ENCODE measurements at regions not wholly inside any gene's neighbourhood (a gene's known extent, or its start where the extent isn't known, plus 50 kb on each side); places are given as distances from the start of the nearest gene placed in this dataset.

DNA sequence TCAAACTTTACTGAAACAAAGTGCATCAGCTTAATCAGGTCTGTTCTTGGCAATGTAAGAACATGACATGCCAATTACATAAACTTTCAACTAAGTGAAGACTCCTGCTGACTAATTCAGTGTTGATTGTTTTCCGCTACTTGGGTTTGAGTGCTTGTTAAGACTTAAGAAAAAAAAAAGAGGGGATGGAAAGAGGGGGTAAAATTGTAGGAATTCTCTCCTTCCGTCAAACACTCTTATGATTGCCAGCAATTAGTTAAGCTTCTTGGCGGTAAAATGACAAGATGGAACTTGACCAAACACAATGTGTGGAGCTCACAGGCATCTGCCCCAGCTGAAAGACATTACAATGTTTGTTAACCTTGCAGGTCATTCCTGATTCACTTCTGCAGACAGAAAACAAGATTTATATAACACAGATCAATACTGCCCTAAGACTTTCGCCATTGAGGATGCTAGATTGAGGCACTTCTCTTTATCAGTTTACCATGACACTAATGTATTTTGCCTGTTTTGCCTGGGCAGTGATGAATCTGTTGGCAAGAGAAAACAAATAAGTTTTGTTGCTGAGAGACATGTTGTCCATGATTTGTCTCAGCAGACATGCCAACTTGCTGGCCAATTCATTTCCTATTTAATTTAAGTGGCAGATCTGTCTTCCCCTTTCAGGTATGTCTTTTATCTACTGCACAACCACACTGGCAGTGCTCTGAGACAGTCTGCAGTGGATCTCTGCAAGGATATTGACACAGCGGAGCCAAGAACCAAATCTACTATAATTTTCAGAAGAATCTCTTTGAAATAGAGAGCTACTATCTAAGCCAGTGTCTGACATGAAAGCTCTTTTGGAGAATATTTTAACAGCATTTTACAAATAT, 410.0 kb upstream of the KCNH7 start:
- TF ChIP-seq, protein P1, sequence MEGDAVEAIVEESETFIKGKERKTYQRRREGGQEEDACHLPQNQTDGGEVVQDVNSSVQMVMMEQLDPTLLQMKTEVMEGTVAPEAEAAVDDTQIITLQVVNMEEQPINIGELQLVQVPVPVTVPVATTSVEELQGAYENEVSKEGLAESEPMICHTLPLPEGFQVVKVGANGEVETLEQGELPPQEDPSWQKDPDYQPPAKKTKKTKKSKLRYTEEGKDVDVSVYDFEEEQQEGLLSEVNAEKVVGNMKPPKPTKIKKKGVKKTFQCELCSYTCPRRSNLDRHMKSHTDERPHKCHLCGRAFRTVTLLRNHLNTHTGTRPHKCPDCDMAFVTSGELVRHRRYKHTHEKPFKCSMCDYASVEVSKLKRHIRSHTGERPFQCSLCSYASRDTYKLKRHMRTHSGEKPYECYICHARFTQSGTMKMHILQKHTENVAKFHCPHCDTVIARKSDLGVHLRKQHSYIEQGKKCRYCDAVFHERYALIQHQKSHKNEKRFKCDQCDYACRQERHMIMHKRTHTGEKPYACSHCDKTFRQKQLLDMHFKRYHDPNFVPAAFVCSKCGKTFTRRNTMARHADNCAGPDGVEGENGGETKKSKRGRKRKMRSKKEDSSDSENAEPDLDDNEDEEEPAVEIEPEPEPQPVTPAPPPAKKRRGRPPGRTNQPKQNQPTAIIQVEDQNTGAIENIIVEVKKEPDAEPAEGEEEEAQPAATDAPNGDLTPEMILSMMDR (conservative IDR thresholded peaks at IDR 0.05; ENCODE audit: low read depth, low read length): no peak
- DNase-seq (ENCODE audit: low read depth): no peak
- H3K4me3 ChIP-seq (ENCODE audit: low read depth, low read length): no peak overlapping the region

DNA sequence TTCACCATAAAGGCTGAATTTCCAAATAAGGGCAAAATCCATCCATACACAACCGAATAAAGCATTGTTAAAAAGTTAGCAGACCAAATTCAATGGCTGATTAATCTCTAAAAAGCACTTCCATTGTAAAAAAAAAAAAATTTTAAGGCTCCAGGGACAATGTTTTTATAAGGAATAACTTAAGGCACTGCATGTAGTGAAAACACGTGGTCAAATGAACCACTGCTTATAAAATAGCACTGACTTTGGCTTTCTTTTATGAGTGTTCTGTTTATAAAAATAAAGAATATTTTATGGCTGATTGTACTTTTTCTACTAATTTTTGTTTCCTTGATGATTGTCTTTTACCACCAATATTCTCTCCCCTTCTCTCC, 409.3 kb upstream of the KCNH7 start:
- TF ChIP-seq, protein P1 (conservative IDR thresholded peaks at IDR 0.05; ENCODE audit: low read depth, low read length): no peak

DNA sequence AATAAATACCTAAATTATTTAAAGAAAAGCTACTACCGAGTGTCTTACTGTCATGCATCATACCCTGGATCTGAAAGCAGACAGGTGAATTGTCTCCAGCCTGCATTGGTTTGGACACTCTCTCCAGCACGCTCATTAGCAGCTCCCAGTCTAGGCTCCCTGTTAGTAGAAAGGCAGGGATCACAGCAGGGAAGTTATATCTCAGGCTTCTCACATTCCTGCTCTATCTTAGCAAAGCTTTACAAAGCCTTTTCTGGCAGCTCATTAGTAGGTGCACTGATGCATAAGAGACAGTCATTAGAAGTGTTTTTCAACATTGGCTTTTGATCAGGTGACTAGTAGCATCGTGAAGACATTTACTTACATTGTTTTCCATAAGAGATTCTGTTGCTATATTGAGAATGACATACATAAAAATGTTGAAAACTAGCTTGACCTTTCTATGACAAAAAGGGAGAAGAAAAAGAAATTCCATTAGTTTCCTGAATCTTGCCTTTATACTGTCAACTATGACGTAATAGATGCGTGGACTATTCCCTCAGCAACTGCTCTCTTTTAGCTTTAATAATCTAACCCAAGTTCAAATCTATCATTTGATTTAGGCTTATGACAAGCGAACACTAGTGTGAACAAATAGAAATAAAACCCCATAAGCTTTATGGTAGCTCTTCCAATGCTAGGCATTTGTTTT, 408.7 kb upstream of the KCNH7 start:
- H3K4me3 ChIP-seq (ENCODE audit: low read depth, low read length): no peak overlapping the region
- TF ChIP-seq, protein P1 (conservative IDR thresholded peaks at IDR 0.05; ENCODE audit: low read depth, low read length): no peak
- DNase-seq (ENCODE audit: low read depth): no peak

More for the DNA sequence above, 409.3 kb upstream of the KCNH7 start:
- H3K4me3 ChIP-seq (ENCODE audit: low read depth, low read length): no peak overlapping the region
- DNase-seq (ENCODE audit: low read depth): no peak

DNA sequence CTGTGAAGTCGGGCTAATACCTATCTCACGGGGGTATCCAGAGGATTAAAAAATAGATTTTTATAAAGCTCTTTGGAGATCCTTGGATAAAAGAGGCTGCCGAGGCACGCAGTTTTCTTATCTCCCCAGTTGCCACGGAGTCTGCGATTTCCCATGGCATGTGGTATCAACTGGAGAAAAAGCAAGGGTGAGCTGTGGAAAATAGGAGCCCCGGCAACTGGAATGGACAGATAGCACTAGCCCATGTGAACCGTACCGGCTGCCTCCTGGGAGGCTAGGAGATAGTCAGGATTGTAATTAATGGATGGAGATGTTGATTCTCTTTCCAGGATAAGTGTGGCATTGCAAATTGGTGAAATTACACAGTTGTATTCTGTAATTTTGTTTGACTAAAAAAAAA, 407.6 kb upstream of the KCNH7 start:
- TF ChIP-seq, protein P1 (conservative IDR thresholded peaks at IDR 0.05; ENCODE audit: low read depth, low read length): no peak
- no peak overlapping the region for H3K4me3 ChIP-seq (ENCODE audit: low read depth, low read length)
- DNase-seq (ENCODE audit: low read depth): no peak

DNA sequence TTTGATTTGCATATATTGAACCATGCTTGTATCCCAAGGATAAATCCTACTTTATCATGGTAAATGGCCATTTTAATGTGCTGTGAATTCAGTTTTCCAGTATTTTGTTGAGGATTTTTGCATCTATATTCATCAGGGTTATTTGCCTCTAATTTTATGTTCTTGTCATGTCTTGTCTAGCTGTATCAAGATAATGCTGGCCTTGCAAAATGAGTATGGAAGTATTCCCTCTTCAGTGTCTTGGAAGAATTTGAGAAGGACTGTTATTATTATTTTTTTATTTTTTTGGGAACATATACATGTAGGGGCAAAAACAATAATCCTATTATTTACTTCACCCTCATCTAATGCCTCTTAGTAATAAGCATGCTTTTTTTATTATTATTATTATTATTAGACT, 398.0 kb upstream of the KCNH7 start:
- no peak overlapping the region for H3K4me3 ChIP-seq (ENCODE audit: low read depth, low read length)
- no peak for DNase-seq (ENCODE audit: low read depth)
- TF ChIP-seq, protein P1 (conservative IDR thresholded peaks at IDR 0.05; ENCODE audit: low read depth, low read length): no peak

DNA sequence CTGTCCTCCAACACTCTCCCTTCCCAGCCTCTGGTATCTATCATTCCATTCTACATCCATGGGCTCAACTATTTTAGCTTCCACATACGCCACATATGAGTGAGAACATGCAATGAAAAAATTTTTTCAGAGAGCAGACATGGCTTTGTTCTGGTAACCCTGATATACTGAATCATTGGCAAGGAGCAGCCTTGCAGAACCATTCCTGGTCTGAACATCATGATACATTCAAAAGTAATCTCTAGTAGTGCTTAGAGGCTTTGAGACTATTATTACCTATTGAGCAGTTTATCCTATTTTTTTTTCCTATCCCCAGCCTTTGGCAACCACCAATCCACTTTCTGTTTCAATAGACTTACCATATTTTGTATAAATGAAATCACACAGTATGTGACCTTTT, 393.1 kb upstream of the KCNH7 start:
- TF ChIP-seq, protein P1 (conservative IDR thresholded peaks at IDR 0.05; ENCODE audit: low read depth, low read length): no peak
- DNase-seq (ENCODE audit: low read depth): no peak
- H3K4me3 ChIP-seq (ENCODE audit: low read depth, low read length): no peak overlapping the region

All from epithelial cell of proximal tubule (primary cell).